Keratinocyte (primary cell): ENCODE measurements at regions not wholly inside any gene's neighbourhood (a gene's known extent, or its start where the extent isn't known, plus 50 kb on each side); places are given as distances from the start of the nearest gene placed in this dataset.

Experiments used
- DNase-seq: peaks from one replicate; pipeline ENCODE4 v3.0.0-alpha.2; 2011; ENCODE audit warnings: low read depth, missing footprints, low spot score
- FAIRE-seq: peaks from 2 replicates; lab custom pipeline; 2011; peaks lifted over from hg19 to GRCh38; lab: Jason Lieb, UNC
- H2AFZ ChIP-seq: 2 replicates; pipeline ENCODE4 v1.6.0; 2012; ENCODE audit warnings: low read length, control low read depth, inconsistent platforms; ENCODE audit not compliant: control insufficient read depth
- H3K27ac ChIP-seq: 2 replicates; pipeline ENCODE4 v1.5.1; 2011; ENCODE audit warnings: low read length; ENCODE audit not compliant: control insufficient read depth, insufficient read depth
- H3K27me3 ChIP-seq: 3 replicates; pipeline ENCODE4 v1.6.0; 2011; ENCODE audit warnings: low read length; ENCODE audit not compliant: control insufficient read depth, insufficient read depth; ENCODE audit errors: extremely low read depth
- H3K36me3 ChIP-seq, 2 experiments: 2 replicates in 1 of 2; 3 replicates in 1 of 2; pipeline ENCODE4 v1.5.1; 2011; ENCODE audit warnings: low read length in 2 of 2, mild to moderate bottlenecking in 1 of 2; ENCODE audit not compliant: control insufficient read depth in 2 of 2, insufficient read depth in 2 of 2; ENCODE audit errors: extremely low read depth in 1 of 2
- H3K4me1 ChIP-seq: 3 replicates; pipeline ENCODE4 v1.5.1; 2011; ENCODE audit warnings: low read length; ENCODE audit not compliant: control insufficient read depth, insufficient read depth; ENCODE audit errors: extremely low read depth
- H3K4me2 ChIP-seq: 3 replicates; pipeline ENCODE4 v1.6.0; 2011; ENCODE audit warnings: low read depth, low read length; ENCODE audit not compliant: control insufficient read depth, insufficient read depth; ENCODE audit errors: extremely low read depth
- H3K4me3 ChIP-seq, 3 experiments: fragments of 200-600 bp in 1 of 3; sonication (generic) in 1 of 3; 2 replicates in 2 of 3; 3 replicates in 1 of 3; pipeline ENCODE4 v1.5.1; 2011 to 2016; ENCODE audit warnings: low read length in 3 of 3, mild to moderate bottlenecking in 3 of 3, control low read depth in 2 of 3, inconsistent platforms in 1 of 3, low read depth in 1 of 3, mixed read lengths in 1 of 3, mixed run types in 1 of 3, moderate library complexity in 1 of 3; ENCODE audit not compliant: control insufficient read depth in 2 of 3, insufficient read depth in 2 of 3; ENCODE audit errors: extremely low read depth in 1 of 3
- H3K79me2 ChIP-seq: 2 replicates; pipeline ENCODE4 v1.6.0; 2012; ENCODE audit warnings: low read length; ENCODE audit not compliant: control insufficient read depth, insufficient read depth
- H3K9ac ChIP-seq: 3 replicates; pipeline ENCODE4 v1.6.0; 2011; ENCODE audit warnings: low read length; ENCODE audit not compliant: control insufficient read depth, insufficient read depth; ENCODE audit errors: extremely low read depth
- H3K9me1 ChIP-seq: 3 replicates; pipeline ENCODE4 v1.6.0; 2011; ENCODE audit warnings: low read length; ENCODE audit not compliant: control insufficient read depth, insufficient read depth; ENCODE audit errors: extremely low read depth
- H3K9me3 ChIP-seq: 2 replicates; pipeline ENCODE4 v1.5.1; 2012; ENCODE audit warnings: low read depth, low read length; ENCODE audit not compliant: control insufficient read depth
- H4K20me1 ChIP-seq: 3 replicates; pipeline ENCODE4 v1.6.0; 2011; ENCODE audit warnings: low read length; ENCODE audit not compliant: control insufficient read depth, insufficient read depth; ENCODE audit errors: extremely low read depth
- EZH2 ChIP-seq: IDR thresholded peaks from one replicate; pipeline ENCODE4 v1.6.1; 2012; ENCODE audit warnings: inconsistent platforms, mild to moderate bottlenecking, low read length, moderate library complexity
- dilution Hi-C: fragments of 300-500 bp; cut with MboI; formaldehyde crosslinking; loops from one replicate; pipeline ENCODE4 v1.7.0; 2020; ENCODE audit warnings: low sequenced_read_pairs; ENCODE audit not compliant: extremely low pct_ligation_motif_present
- TF ChIP-seq, protein P1 (sequence below), 3 experiments: IDR thresholded peaks in 1 of 3; conservative IDR thresholded peaks in 1 of 3; optimal IDR thresholded peaks in 1 of 3; 2 replicates in 2 of 3; 3 replicates in 1 of 3; pipeline versions ENCODE3 to v1.5.1; 2011; ENCODE audit warnings: low read length in 3 of 3, mild to moderate bottlenecking in 3 of 3, moderate library complexity in 2 of 3, control low read depth in 1 of 3, inconsistent platforms in 1 of 3; ENCODE audit not compliant: insufficient read depth in 2 of 3; ENCODE audit errors: extremely low read depth in 1 of 3

DNA sequence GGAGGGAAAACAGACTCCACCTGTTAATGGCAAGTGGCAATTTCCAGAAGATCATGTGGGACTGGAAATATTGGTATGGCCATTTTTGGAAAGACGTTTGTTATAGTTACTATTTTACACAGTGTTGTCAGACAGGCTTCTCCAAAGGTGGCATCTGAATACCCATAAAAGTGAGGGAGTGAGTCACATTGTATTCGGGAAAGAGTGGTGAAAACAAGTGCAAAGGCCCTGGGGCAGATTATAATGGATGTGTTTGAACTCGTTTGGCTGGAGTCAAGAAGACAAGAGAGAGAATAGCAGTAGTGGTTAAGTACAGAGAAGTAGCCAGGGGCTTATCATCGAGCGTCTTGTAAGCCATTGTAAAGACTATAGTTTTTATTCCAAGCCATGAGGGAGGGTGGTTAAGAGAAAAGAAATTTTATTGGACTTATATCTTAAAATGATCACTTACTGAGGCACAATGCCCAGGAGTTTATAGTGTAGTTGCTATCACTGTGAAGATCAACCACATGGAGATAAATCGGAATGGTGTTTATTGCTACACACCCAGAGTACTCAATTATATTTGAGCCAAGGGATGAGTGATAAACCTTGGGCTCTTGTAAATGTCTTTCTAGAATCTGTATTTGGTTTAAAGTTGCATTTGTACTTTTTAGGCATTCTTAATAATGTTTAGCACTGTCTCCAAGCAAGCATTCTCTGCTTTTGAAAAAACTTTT lies 212.8 kb upstream of the KBTBD8 start:
- H3K27ac ChIP-seq: no peak overlapping the region
- H3K9me1 ChIP-seq: no peaks in the 10 kb centered on the region
- dilution Hi-C loops: no loop called here

DNA sequence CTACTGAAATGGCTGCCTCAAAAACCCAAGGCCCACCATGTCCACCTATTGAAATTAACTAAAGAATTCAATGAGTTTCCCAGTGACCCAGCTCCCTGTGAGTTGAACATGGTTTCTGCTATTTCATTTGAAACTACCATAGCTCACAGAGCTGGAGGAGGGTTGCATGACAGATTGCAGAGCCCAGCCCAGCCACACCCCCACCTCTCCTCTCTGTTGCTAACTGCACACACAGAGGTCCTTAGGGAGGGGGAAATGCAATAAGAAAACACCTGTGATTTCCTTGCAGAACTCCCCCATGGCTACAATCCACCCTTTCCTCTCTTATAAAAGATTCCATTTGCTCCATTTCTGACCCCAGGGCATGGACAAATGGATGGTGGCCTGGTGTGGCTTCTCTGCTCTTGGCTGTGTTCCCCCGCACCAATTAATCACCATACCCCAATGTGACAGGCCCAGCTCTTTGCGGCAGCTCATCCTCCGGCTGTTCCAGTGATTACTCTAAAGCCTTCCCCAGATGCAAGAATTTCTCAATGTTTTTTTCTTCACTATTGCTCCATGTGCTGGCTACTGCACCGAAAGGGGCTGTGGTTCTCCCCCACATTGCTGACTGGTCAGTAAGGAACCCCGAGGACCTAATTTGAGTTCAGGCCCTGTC lies 208.4 kb upstream of the KBTBD8 start:
- Histone ChIP-seq H3K27ac (no peak overlapping the region), H3K27me3 (peaks cover 7% of the 10 kb centered on the region), H3K4me1 (no peaks in the 10 kb centered on the region), H4K20me1 (no peaks in the 10 kb centered on the region), H3K9ac (no peak overlapping the region), H2AFZ (no peak overlapping the region), H3K4me3 (no peak overlapping the region), H3K9me1 (no peaks in the 10 kb centered on the region), H3K9me3 (no peaks in the 10 kb centered on the region), H3K36me3 (no peaks in the 10 kb centered on the region), H3K4me2 (no peak overlapping the region), H3K79me2 (no peaks in the 10 kb centered on the region)
- no peak for TF ChIP-seq EZH2
- TF ChIP-seq, protein P1, sequence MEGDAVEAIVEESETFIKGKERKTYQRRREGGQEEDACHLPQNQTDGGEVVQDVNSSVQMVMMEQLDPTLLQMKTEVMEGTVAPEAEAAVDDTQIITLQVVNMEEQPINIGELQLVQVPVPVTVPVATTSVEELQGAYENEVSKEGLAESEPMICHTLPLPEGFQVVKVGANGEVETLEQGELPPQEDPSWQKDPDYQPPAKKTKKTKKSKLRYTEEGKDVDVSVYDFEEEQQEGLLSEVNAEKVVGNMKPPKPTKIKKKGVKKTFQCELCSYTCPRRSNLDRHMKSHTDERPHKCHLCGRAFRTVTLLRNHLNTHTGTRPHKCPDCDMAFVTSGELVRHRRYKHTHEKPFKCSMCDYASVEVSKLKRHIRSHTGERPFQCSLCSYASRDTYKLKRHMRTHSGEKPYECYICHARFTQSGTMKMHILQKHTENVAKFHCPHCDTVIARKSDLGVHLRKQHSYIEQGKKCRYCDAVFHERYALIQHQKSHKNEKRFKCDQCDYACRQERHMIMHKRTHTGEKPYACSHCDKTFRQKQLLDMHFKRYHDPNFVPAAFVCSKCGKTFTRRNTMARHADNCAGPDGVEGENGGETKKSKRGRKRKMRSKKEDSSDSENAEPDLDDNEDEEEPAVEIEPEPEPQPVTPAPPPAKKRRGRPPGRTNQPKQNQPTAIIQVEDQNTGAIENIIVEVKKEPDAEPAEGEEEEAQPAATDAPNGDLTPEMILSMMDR (optimal IDR thresholded peaks at IDR 0.05 in 1 of 3, IDR thresholded peaks at IDR 0.05 in 1 of 3, conservative IDR thresholded peaks at IDR 0.05 in 1 of 3; ENCODE audit: extremely low read depth in 1 of 3, insufficient read depth in 2 of 3, low read length in 3 of 3): no peak
- DNase-seq (no peak), FAIRE-seq (no peak)
- dilution Hi-C loops: no loop called here

More for the DNA sequence above, 212.8 kb upstream of the KBTBD8 start:
- no peaks in the 10 kb centered on the region for H3K27me3 ChIP-seq
- FAIRE-seq (no peak), DNase-seq (no peak)
- H2AFZ ChIP-seq: no peak overlapping the region
- no peaks in the 10 kb centered on the region for H3K4me1 ChIP-seq
- TF ChIP-seq, protein P1 (optimal IDR thresholded peaks at IDR 0.05 in 1 of 3, IDR thresholded peaks at IDR 0.05 in 1 of 3, conservative IDR thresholded peaks at IDR 0.05 in 1 of 3; ENCODE audit: extremely low read depth in 1 of 3, insufficient read depth in 2 of 3, low read length in 3 of 3): no peak
- TF ChIP-seq EZH2: no peak
- no peaks in the 10 kb centered on the region for H3K9me3 ChIP-seq
- no peaks in the 10 kb centered on the region for H3K79me2 ChIP-seq
- H3K4me2 ChIP-seq: no peak overlapping the region
- no peaks in the 10 kb centered on the region for H4K20me1 ChIP-seq
- no peak overlapping the region for H3K4me3 ChIP-seq
- H3K36me3 ChIP-seq: no peaks in the 10 kb centered on the region
- no peak overlapping the region for H3K9ac ChIP-seq
